ENCODE measurements at regions not wholly inside any gene's neighbourhood (a gene's known extent, or its start where the extent isn't known, plus 50 kb on each side); places are given as distances from the start of the nearest gene placed in this dataset.
A peak's percentile ranks its signal among the peaks of the same experiment; 100 is the strongest.
"Not testable (repeated sequence)": the region's sequence is repeated elsewhere in the genome, so short reads cannot be mapped to it uniquely, and the experiment has no call there.

- DNase-seq = no peak
Observed at GRCh38 chrX:144494074-144494473, 610.2 kb downstream of the UBE2NL start.

DNA sequence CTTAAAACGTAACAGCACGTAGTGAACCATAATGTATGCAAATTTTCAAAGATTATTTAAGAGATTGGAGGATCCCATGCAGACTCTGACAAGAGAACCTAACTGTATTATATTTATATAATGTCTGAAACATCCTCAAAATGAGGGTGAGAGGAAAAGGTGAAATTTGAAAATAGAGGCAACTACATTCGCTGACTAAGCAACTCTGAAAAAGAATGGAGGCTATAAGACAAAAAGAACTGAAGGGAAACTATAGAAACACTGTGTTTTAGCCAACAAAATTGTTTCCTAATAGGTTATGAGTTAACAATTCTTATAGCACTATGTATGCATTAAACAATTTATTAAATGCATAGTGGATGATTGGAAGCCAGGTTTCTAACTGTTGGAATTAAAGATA, 648.0 kb downstream of the UBE2NL start:
- DNase-seq = no peak

GRCh38 chrX:144566592-144566991, 680.7 kb upstream of the SPANXN1 start:
- DNase-seq = no peak

GRCh38 chrX:144586756-144587155, 660.5 kb upstream of the SPANXN1 start:
- peak; percentile 21 for DNase-seq

GRCh38 chrX:144592036-144592435, 655.3 kb upstream of the SPANXN1 start:
- no peak for DNase-seq

DNA sequence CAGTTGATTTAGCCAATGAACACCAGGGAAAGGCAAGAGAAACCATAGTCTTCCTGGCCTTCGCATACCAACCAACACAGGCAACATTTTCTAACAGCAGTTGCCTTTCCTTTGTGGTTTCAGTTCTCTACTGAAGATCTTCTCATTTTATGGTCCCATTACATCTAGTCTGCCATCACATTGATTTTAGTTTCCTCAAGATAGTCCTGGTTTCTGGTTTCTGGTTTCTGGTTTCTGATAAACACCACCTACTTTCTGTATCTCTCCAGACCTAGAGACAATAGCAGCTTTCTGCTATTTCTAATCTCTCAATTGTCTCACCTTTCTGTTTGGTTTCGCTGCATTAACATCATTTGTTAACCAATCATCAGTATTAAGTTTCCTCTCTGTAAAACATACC, 646.3 kb upstream of the SPANXN1 start:
- no peak for DNase-seq

GRCh38 chrX:144612076-144612475, 635.2 kb upstream of the SPANXN1 start:
- no peak for DNase-seq

- no peak for DNase-seq
Observed at GRCh38 chrX:144616317-144616716, 631.0 kb upstream of the SPANXN1 start.

DNA sequence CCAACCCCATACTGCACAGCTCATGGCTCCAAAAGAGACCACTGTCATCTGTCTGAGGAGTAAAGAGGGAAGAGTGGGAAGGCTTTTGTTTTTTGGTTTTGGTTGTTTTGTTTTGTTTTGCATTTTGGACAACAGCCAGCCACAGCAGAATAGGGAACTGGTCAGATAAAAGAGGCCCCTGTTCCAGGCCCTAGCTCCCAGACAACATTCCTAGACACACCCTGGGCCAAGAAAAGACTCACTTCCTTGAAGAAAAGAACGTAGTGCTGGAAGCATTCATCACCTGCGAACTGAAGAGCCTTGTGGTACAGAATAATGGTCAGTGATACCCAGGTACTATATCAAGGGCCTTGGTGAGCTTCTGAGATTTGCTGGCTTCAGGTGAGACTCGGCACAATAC, 619.4 kb upstream of the SPANXN1 start:
- no peak for DNase-seq

GRCh38 chrX:144634451-144634850, 612.9 kb upstream of the SPANXN1 start:
- not testable (repeated sequence) for DNase-seq

DNA sequence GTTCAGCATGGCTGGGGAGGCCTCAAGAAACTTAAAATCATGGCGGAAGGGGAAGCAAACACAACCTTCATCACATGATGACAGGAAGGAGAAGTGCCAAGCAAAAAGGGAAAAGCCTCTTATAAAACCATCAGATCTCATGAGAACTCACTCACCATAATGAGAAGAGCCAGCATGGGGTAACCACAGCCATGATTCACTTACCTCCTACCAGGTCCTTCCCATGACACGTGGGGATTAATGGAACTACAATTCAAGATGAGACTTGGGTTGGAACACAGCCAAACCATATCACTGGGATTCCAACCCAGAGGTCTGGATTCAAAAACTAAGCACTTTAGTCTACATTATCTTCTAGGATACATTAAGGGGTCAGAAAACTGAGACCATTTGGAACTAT, 609.6 kb upstream of the SPANXN1 start:
- no peak for DNase-seq

GRCh38 chrX:144648788-144649187, 598.5 kb upstream of the SPANXN1 start:
- no peak for DNase-seq

DNA sequence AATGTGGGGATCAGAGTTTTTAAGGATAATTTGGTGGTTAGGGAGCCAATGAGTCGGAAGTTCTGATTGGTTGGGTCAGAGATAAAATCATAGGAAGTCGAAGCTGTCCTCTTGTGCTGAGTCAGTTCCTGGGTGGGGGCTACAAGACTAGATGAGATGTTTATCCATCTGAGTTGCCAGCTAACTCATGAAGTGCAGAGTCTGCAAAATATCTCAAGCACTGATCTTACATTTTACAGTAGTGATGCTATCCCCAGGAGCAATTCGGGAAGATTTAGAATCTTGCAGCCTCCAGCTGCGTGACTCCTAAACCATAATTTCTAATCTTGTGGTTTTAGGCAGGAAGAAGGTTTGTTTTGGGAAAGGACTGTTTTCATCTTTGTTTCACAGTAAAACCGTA, 565.8 kb upstream of the SPANXN1 start:
- peak; percentile 23 for DNase-seq

- no peak for DNase-seq
Observed at GRCh38 chrX:144683247-144683646, 564.1 kb upstream of the SPANXN1 start.

- no peak for DNase-seq
Observed at GRCh38 chrX:144709841-144710240, 537.5 kb upstream of the SPANXN1 start.

DNA sequence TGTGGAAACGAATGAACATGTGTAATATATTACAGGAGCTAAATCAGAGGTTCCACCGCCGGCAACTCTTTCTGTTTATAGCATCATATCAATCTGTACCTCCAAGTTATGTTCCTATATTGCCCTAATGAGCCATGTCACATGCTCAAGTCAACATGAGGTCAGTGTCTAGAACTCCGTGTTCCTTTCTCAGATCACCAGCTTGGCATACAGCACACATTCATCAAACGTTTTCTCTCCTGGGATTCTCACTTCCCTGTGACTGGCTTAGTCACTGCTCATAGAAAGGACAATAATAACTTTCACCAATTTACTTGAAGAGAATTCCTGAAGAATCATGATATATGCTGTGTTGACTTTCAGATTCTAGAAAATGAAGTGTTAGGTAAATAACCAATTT, 532.0 kb upstream of the SPANXN1 start:
- no peak for DNase-seq

GRCh38 chrX:144716187-144716586, 531.1 kb upstream of the SPANXN1 start:
- no peak for DNase-seq

DNA sequence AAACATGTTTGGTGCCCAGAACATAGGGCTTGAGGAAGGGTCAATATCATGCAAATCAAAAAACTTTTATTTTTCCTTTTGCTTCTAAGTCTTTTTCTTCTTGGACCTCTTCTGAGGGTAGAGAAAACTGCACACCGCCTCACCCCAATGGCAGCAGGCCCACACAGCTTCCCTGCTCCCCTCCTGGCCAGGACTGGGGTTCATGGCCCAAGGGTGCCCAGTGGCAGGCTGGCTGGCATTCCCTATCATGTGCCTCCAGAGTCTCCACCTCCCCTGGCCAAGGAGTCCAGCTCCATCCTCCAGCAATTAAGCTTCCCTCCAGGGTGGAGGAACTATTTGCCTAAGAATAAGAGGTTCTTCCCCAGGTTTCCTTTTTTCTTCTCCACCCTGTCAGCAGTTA, 529.6 kb upstream of the SPANXN1 start:
- no peak for DNase-seq

DNA sequence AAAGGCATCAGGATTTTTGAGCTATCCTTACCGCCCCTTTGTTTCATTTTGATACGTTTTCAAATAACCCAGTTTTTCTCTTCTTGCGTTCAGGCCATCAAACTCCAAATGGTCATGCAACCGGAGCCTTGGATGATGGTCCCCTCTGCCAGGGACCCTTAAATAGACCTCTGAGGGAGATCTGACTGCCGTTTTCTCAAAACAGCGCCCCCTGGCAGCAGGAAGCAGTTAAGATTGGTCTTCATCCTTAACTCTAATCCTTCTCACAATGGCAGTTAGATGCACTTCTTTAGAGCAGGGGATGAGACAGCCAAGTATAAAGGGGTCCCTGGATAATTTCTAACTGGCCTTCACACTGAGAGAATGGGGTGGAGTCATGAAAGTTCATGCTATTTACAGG, 525.0 kb upstream of the SPANXN1 start:
- no peak for DNase-seq

DNA sequence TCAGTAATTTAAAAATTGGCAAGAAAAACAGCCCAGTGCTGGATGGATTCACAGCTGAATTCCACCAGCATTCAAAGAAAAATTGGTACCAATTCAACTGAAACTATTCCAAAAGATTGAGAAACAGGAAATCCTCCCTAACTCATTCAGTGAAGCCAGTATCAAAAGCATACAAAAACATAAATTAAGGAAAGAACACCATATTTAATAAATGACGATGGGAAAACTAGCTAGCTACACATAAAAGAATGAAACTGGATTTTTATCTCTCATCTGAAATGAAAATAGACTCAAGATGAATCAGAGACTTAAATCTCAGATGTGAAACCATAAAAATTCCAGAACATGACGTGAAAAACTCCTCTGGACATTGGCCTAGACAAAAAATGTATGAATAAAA, 516.8 kb upstream of the SPANXN1 start:
- DNase-seq = no peak

GRCh38 chrX:144732588-144732987, 514.7 kb upstream of the SPANXN1 start:
- no peak for DNase-seq

DNA sequence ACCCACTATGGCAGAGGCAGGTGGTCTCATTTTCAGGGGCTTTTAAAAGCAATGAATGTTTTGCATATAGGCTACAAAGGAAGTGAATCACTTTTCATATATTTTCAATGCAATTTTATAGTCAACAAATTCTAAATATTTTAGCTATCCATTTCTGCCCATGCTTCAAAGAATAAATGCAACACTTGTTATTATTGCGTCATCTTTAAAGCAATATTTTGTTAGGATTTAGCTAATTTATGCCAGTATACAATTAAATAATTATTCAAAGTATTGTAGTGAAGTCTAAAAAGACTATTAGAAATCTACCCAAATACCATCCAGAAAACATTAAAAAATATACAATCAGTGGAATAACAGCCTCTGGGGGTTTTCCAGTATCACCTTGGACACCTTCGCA, 509.1 kb upstream of the SPANXN1 start:
- no peak for DNase-seq

- no peak for DNase-seq
Observed at GRCh38 chrX:144768540-144768939, 478.8 kb upstream of the SPANXN1 start.

- DNase-seq = not testable (repeated sequence)
Observed at GRCh38 chrX:144783528-144783927, 463.8 kb upstream of the SPANXN1 start.

GRCh38 chrX:144790148-144790547, 457.2 kb upstream of the SPANXN1 start:
- DNase-seq = no peak

GRCh38 chrX:144791298-144791697, 456.0 kb upstream of the SPANXN1 start:
- no peak for DNase-seq

All from T1000 (cell line).